Peyer's patch (tissue), 4 donors: ENCODE measurements at regions not wholly inside any gene's neighbourhood (a gene's known extent, or its start where the extent isn't known, plus 50 kb on each side); places are given as distances from the start of the nearest gene placed in this dataset.

Experiments
- POLR2A ChIP-seq, 2 donors: fragments of 450-650 bp; IDR thresholded peaks; one replicate each; pipeline ENCODE4 v1.5.1; 2017; ENCODE audit warnings: antibody characterized with exemption in 2 of 2, mild to moderate bottlenecking in 2 of 2, moderate library complexity in 2 of 2
- TF ChIP-seq, protein P1 (sequence below), 6 experiments: fragments of 450-650 bp in 4 of 6; fragments of 200-600 bp in 2 of 6; sonication (generic) in 1 of 6; IDR thresholded peaks; one replicate each; pipeline ENCODE4 v1.5.1; 2017 to 2019; ENCODE audit warnings: antibody characterized with exemption in 6 of 6, mild to moderate bottlenecking in 3 of 6, moderate library complexity in 1 of 6

DNA sequence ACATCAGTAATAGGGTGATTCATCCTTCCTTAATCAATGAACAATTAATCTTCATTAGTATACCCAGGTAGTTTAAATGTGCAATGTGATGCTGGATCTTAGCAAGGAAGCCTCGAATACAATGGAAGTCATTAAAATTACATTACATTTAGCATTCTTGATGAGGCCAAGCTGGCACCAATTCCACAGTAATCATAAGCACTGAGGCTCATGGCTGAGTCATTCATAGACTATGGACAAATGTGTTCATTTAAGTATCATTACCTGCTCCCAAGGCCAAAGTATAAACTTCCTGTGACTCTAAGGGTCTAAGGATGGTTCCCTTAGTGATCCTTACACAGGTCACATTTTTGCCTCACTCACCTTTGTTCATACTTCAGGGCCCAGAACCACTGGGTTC is 266.4 kb upstream of the CDIN1 start:
- TF ChIP-seq, protein P1, sequence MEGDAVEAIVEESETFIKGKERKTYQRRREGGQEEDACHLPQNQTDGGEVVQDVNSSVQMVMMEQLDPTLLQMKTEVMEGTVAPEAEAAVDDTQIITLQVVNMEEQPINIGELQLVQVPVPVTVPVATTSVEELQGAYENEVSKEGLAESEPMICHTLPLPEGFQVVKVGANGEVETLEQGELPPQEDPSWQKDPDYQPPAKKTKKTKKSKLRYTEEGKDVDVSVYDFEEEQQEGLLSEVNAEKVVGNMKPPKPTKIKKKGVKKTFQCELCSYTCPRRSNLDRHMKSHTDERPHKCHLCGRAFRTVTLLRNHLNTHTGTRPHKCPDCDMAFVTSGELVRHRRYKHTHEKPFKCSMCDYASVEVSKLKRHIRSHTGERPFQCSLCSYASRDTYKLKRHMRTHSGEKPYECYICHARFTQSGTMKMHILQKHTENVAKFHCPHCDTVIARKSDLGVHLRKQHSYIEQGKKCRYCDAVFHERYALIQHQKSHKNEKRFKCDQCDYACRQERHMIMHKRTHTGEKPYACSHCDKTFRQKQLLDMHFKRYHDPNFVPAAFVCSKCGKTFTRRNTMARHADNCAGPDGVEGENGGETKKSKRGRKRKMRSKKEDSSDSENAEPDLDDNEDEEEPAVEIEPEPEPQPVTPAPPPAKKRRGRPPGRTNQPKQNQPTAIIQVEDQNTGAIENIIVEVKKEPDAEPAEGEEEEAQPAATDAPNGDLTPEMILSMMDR (IDR thresholded peaks at IDR 0.05) = no peak
- no peak for TF ChIP-seq POLR2A (IDR thresholded peaks at IDR 0.05)
